ENCODE measurements at regions not wholly inside any gene's neighbourhood (a gene's known extent, or its start where the extent isn't known, plus 50 kb on each side); places are given as distances from the start of the nearest gene placed in this dataset.

GRCh38 chr5:175246889-175247520, 197.0 kb downstream of the DRD1 start:
- no peak for DNase-seq (ENCODE audit: low read depth)

GRCh38 chr5:175246242-175246888, 197.6 kb downstream of the DRD1 start:
- peak; percentile 85 for DNase-seq (ENCODE audit: low read depth)

GRCh38 chr5:175243441-175243840, 200.5 kb downstream of the DRD1 start:
- no peak for DNase-seq (ENCODE audit: low read depth)

GRCh38 chr5:175242207-175242606, 201.8 kb downstream of the DRD1 start:
- no peak for DNase-seq (ENCODE audit: low read depth)

GRCh38 chr5:175238326-175238725, 205.7 kb downstream of the DRD1 start:
- no peak for DNase-seq (ENCODE audit: low read depth)

- no peak for DNase-seq (ENCODE audit: low read depth)
These were observed 207.8 kb downstream of the DRD1 start for GRCh38 chr5:175236176-175236575.

GRCh38 chr5:175235251-175235960, 208.6 kb downstream of the DRD1 start:
- DNase-seq (ENCODE audit: low read depth), result peak; percentile 49

GRCh38 chr5:175230299-175230698, 213.7 kb downstream of the DRD1 start:
- DNase-seq (ENCODE audit: low read depth), result no peak

- DNase-seq (ENCODE audit: low read depth), result no peak
These were observed 217.5 kb downstream of the DRD1 start for GRCh38 chr5:175226506-175226905.

- DNase-seq (ENCODE audit: low read depth), result no peak
These were observed 220.7 kb downstream of the DRD1 start for GRCh38 chr5:175223291-175223690.

GRCh38 chr5:175222621-175223020, 221.4 kb downstream of the DRD1 start:
- no peak for DNase-seq (ENCODE audit: low read depth)

GRCh38 chr5:175220549-175220948, 223.4 kb downstream of the DRD1 start:
- DNase-seq (ENCODE audit: low read depth), result no peak

GRCh38 chr5:175219366-175219765, 224.6 kb downstream of the DRD1 start:
- DNase-seq (ENCODE audit: low read depth), result no peak

- DNase-seq (ENCODE audit: low read depth), result peak; percentile 3
These were observed 227.0 kb downstream of the DRD1 start for GRCh38 chr5:175216991-175217390.

- DNase-seq (ENCODE audit: low read depth), result no peak
These were observed 228.1 kb downstream of the DRD1 start for GRCh38 chr5:175215906-175216305.

- DNase-seq (ENCODE audit: low read depth), result peak; percentile 32
These were observed 229.8 kb downstream of the DRD1 start for GRCh38 chr5:175214152-175214551.

- no peak for DNase-seq (ENCODE audit: low read depth)
These were observed 231.8 kb downstream of the DRD1 start for GRCh38 chr5:175211956-175212756.

GRCh38 chr5:175207321-175208040, 236.5 kb downstream of the DRD1 start:
- no peak for DNase-seq (ENCODE audit: low read depth)

- no peak for DNase-seq (ENCODE audit: low read depth)
These were observed 237.3 kb downstream of the DRD1 start for GRCh38 chr5:175206669-175207068.

- DNase-seq (ENCODE audit: low read depth), result peak; percentile 3
These were observed 241.4 kb downstream of the DRD1 start for GRCh38 chr5:175202463-175203068.

- DNase-seq (ENCODE audit: low read depth), result no peak
These were observed 242.6 kb downstream of the DRD1 start for GRCh38 chr5:175201393-175201792.
